NCI-H2227 (cell line): ENCODE measurements at regions not wholly inside any gene's neighbourhood (a gene's known extent, or its start where the extent isn't known, plus 50 kb on each side); places are given as distances from the start of the nearest gene placed in this dataset.
"Not testable (repeated sequence)": the region's sequence is repeated elsewhere in the genome, so short reads cannot be mapped to it uniquely, and the experiment has no call there.

Experiments
- DNase-seq: peaks from one replicate; lab custom pipeline; 2025; ENCODE audit not compliant: unreplicated experiment; lab: John Stamatoyannopoulos, UW

- no peak for DNase-seq
These were observed 671.4 kb downstream of the RFPL4B start for GRCh38 chr6:113018351-113019151.

- no peak for DNase-seq
These were observed 672.0 kb downstream of the RFPL4B start for GRCh38 chr6:113019176-113019575.

- no peak for DNase-seq
These were observed 680.6 kb downstream of the RFPL4B start for GRCh38 chr6:113027780-113028179.

GRCh38 chr6:113029161-113029560 lies 682.0 kb downstream of the RFPL4B start:
- DNase-seq, result not testable (repeated sequence)

GRCh38 chr6:113031591-113032238 lies 684.6 kb downstream of the RFPL4B start:
- peak; percentile 48 for DNase-seq

- no peak for DNase-seq
These were observed 691.9 kb downstream of the RFPL4B start for GRCh38 chr6:113039005-113039404.

GRCh38 chr6:113047148-113047547 lies 700.0 kb downstream of the RFPL4B start:
- DNase-seq, result no peak

- no peak for DNase-seq
These were observed 700.8 kb downstream of the RFPL4B start for GRCh38 chr6:113047932-113048331.

GRCh38 chr6:113048741-113049140 lies 701.6 kb downstream of the RFPL4B start:
- no peak for DNase-seq

GRCh38 chr6:113049190-113049589 lies 702.1 kb downstream of the RFPL4B start:
- DNase-seq, result no peak

- no peak for DNase-seq
These were observed 703.1 kb downstream of the RFPL4B start for GRCh38 chr6:113050010-113050858.

GRCh38 chr6:113050979-113051378 lies 703.8 kb downstream of the RFPL4B start:
- no peak for DNase-seq

- no peak for DNase-seq
These were observed 705.4 kb downstream of the RFPL4B start for GRCh38 chr6:113052506-113052905.

GRCh38 chr6:113055061-113055460 lies 707.9 kb downstream of the RFPL4B start:
- no peak for DNase-seq

GRCh38 chr6:113055998-113056397 lies 708.9 kb downstream of the RFPL4B start:
- DNase-seq, result no peak

GRCh38 chr6:113057567-113058053 lies 710.5 kb downstream of the RFPL4B start:
- no peak for DNase-seq

- DNase-seq, result no peak
These were observed 713.5 kb downstream of the RFPL4B start for GRCh38 chr6:113060664-113061063.

- no peak for DNase-seq
These were observed 718.5 kb downstream of the RFPL4B start for GRCh38 chr6:113065611-113066010.

GRCh38 chr6:113067612-113068275 lies 720.6 kb downstream of the RFPL4B start:
- DNase-seq, result no peak

- DNase-seq, result no peak
These were observed 721.4 kb downstream of the RFPL4B start for GRCh38 chr6:113068570-113068969.

GRCh38 chr6:113070681-113071080 lies 723.6 kb downstream of the RFPL4B start:
- DNase-seq, result not testable (repeated sequence)
